Right atrium auricular region (tissue), 2 donors: ENCODE measurements at regions not wholly inside any gene's neighbourhood (a gene's known extent, or its start where the extent isn't known, plus 50 kb on each side); places are given as distances from the start of the nearest gene placed in this dataset.

Source experiments
- DNase-seq: peaks from one replicate; pipeline ENCODE4 v3.0.0-alpha.2; 2019; ENCODE audit warnings: low spot score
- H3K27ac ChIP-seq, 2 donors: fragments of 200-600 bp; sonication (generic); 1 replicate in 1 of 2; 2 replicates in 1 of 2; pipeline ENCODE4 v1.5.1; 2016 to 2019
- H3K27me3 ChIP-seq, 2 donors: fragments of 200-600 bp; sonication (generic); one replicate each; pipeline versions ENCODE4 v1.5.1 to v1.6.0; 2017 to 2019
- H3K36me3 ChIP-seq: fragments of 200-600 bp; sonication (generic); one replicate; pipeline ENCODE4 v1.5.1; 2016
- H3K4me1 ChIP-seq, 2 donors: fragments of 200-600 bp; sonication (generic); one replicate each; pipeline versions ENCODE4 v1.5.1 to v1.6.0; 2017 to 2019
- H3K4me3 ChIP-seq, 2 donors: fragments of 200-600 bp; sonication (generic); 1 replicate in 1 of 2; 2 replicates in 1 of 2; pipeline ENCODE4 v1.5.1; 2017 to 2019; ENCODE audit warnings: mild to moderate bottlenecking in 1 of 2, moderate library complexity in 1 of 2
- H3K9me3 ChIP-seq, 2 donors: fragments of 200-600 bp; sonication (generic); one replicate each; pipeline ENCODE4 v1.5.1; 2019
- CTCF ChIP-seq, 2 donors: fragments of 200-600 bp; sonication (generic); IDR thresholded peaks; one replicate each; pipeline ENCODE4 v1.5.1; 2019; ENCODE audit warnings: antibody characterized with exemption in 2 of 2

- H3K4me3 ChIP-seq, result no peak overlapping the region
- no peak overlapping the region for H3K27ac ChIP-seq
- TF ChIP-seq CTCF (IDR thresholded peaks at IDR 0.05), result no peak
- no peak for DNase-seq
- no peaks in the 10 kb centered on the region for H3K36me3 ChIP-seq
- H3K9me3 ChIP-seq, result no peaks in the 10 kb centered on the region
- H3K27me3 ChIP-seq, result no peaks in the 10 kb centered on the region
- H3K4me1 ChIP-seq, result no peaks in the 10 kb centered on the region
Measured at GRCh38 chr4:188270273-188271069, 131.2 kb downstream of the TRIML1 start.

GRCh38 chr4:188275686-188276085 is 136.4 kb downstream of the TRIML1 start:
- no peak for TF ChIP-seq CTCF (IDR thresholded peaks at IDR 0.05)
- Histone ChIP-seq H3K27me3 (no peaks in the 10 kb centered on the region), H3K27ac (no peak overlapping the region), H3K4me1 (no peaks in the 10 kb centered on the region), H3K36me3 (no peaks in the 10 kb centered on the region), H3K9me3 (no peaks in the 10 kb centered on the region), H3K4me3 (no peak overlapping the region)
- DNase-seq, result no peak

DNA sequence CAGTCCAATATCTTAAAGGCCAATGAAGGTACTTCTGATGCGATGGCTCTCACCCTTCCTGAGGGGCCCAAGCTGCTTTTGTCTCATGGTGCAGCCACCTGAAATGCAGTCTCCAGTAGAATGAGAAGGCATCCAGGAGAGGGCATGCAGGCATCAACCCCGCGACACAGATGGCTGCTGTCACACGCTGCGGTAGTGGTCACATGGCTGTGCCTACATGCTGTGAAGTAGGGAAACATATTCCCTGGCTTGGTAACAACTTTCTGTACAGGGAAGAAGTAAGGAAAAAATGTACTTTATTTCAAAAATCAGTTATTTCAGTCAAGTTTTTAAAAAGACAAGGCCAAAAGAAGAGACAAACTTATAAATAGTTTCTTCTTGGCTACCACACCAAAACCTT is 139.9 kb downstream of the TRIML1 start:
- Histone ChIP-seq H3K9me3 (no peaks in the 10 kb centered on the region), H3K36me3 (no peaks in the 10 kb centered on the region), H3K4me3 (no peak overlapping the region), H3K27me3 (no peaks in the 10 kb centered on the region), H3K27ac (no peak overlapping the region), H3K4me1 (no peaks in the 10 kb centered on the region)
- no peak for TF ChIP-seq CTCF (IDR thresholded peaks at IDR 0.05)
- no peak for DNase-seq

- H3K4me3 ChIP-seq, result peak overlapping the region; percentile 11 to 23
- H3K27ac ChIP-seq, result no peak overlapping the region
- H3K36me3 ChIP-seq, result no peaks in the 10 kb centered on the region
- no peaks in the 10 kb centered on the region for H3K9me3 ChIP-seq
- no peak for DNase-seq
- H3K27me3 ChIP-seq, result no peaks in the 10 kb centered on the region
- no peak for TF ChIP-seq CTCF (IDR thresholded peaks at IDR 0.05)
- H3K4me1 ChIP-seq, result no peaks in the 10 kb centered on the region
Measured at GRCh38 chr4:188282471-188283232, 143.4 kb downstream of the TRIML1 start.

GRCh38 chr4:188287169-188287894 is 148.1 kb downstream of the TRIML1 start:
- no peak for DNase-seq
- Histone ChIP-seq H3K9me3 (no peaks in the 10 kb centered on the region), H3K4me3 (no peak overlapping the region), H3K27ac (no peak overlapping the region), H3K27me3 (no peaks in the 10 kb centered on the region), H3K36me3 (no peaks in the 10 kb centered on the region), H3K4me1 (no peaks in the 10 kb centered on the region)
- no peak for TF ChIP-seq CTCF (IDR thresholded peaks at IDR 0.05)
